GM13977 (cell line): ENCODE measurements at regions not wholly inside any gene's neighbourhood (a gene's known extent, or its start where the extent isn't known, plus 50 kb on each side); places are given as distances from the start of the nearest gene placed in this dataset.
A peak's percentile ranks its signal among the peaks of the same experiment; 100 is the strongest.

Source experiments
- DNase-seq: peaks from one replicate; pipeline ENCODE4 v3.0.0; 2012; ENCODE audit warnings: low spot score
- CTCF ChIP-seq: IDR thresholded peaks from 2 replicates; pipeline ENCODE4 v1.5.1; 2012; ENCODE audit warnings: mild to moderate bottlenecking, control low read depth; ENCODE audit not compliant: insufficient read depth; ENCODE audit errors: extremely low read depth, missing control alignments
- in situ Hi-C: fragments of 300-500 bp; cut with MboI; formaldehyde crosslinking; loops from one replicate; pipeline ENCODE4 v1.12.0; 2022; ENCODE audit warnings: low sequenced_read_pairs, low pct_unique_long_range_greater_than_20kb, mixed read lengths, inconsistent platforms; ENCODE audit not compliant: unreplicated experiment

DNA sequence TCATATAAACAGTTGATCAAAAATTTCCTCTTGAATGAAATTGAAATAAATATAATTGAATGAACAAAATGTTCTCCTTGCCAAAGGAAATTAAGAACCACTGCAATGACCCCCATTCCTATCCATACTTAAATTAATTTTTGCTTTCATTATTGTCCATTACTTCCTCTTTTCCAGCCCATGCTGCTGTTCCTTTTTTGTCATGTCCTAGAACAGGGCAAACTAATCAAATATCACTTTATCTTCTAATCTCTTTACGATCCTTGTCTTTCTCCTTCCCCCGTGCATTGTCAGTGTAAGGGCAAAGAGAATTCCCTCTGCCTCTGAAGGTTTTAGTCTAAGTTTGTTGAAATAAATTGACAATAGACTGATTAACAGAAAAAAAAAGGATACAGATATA lies 203.0 kb downstream of the CENPC start:
- TF ChIP-seq CTCF, result no peak
- in situ Hi-C loops, result no loop called here
- no peak for DNase-seq

- no peak for DNase-seq
- in situ Hi-C loops, result no loop called here
- TF ChIP-seq CTCF, result no peak
These were observed 211.6 kb downstream of the CENPC start for GRCh38 chr4:67333664-67334063.

DNA sequence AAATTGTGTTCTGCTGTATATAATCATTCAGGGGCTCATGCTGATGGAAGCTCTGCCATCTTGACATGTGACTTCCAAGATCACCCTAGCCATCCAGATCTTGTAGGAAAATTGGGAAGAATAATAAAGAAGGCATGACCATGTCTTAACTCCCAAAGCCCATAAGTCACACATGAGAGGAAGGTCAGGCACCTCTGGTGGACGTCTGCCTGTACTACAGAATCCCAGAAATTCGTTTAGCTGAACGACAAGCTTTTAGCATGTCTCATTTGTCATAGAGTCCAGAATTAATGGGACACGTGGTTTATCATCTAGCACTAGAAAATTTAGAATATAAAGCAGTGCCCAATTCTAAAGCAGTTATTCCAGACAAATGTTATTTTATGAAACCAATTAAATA lies 212.7 kb downstream of the CENPC start:
- in situ Hi-C loops, result no loop called here
- DNase-seq, result no peak
- TF ChIP-seq CTCF, result peak; percentile 41

GRCh38 chr4:67328393-67328792 lies 216.9 kb downstream of the CENPC start:
- in situ Hi-C loops, result no loop called here
- no peak for TF ChIP-seq CTCF
- DNase-seq, result no peak

- in situ Hi-C loops, result no loop called here
- DNase-seq, result no peak
- no peak for TF ChIP-seq CTCF
These were observed 217.4 kb downstream of the CENPC start for GRCh38 chr4:67328018-67328278.

DNA sequence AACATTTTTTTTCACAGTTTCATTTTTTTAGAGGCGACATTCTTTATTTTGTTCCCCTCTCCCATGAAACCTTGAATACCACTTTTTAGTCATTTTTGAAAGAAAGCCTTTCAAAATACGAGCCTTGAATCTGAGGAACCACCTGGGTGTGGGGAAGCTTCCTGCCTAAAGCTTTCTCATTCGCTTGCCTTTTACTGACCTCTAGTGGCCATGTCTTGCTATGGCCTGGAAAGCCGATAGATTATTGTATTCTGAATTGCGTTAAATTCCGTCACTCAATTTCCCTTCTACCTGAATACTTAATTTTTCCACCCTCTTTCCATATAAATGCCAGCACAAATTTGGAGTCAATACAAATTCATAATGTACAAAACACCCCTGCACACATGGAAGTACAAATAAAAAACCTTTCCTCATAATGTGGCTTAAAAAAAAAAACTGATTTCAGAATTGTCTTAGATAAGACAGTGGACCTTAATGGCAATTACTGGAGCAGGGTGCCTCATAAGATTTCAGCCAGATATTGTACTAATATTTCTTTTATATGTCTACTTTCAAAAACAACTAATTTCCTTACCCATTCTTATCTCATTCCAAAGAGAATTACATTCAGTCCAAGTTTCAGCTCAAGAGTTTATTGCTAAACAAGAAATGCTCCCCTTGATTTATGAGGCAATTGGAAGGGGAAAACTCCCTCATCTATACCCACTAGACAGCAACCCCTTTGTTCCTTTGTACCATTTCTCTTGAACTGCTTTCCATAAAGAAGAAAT lies 217.9 kb downstream of the CENPC start:
- TF ChIP-seq CTCF, result peak; percentile 89
- DNase-seq, result peak; percentile 65
- in situ Hi-C loops, result no loop called here
